ENCODE measurements at regions not wholly inside any gene's neighbourhood (a gene's known extent, or its start where the extent isn't known, plus 50 kb on each side); places are given as distances from the start of the nearest gene placed in this dataset.

DNA sequence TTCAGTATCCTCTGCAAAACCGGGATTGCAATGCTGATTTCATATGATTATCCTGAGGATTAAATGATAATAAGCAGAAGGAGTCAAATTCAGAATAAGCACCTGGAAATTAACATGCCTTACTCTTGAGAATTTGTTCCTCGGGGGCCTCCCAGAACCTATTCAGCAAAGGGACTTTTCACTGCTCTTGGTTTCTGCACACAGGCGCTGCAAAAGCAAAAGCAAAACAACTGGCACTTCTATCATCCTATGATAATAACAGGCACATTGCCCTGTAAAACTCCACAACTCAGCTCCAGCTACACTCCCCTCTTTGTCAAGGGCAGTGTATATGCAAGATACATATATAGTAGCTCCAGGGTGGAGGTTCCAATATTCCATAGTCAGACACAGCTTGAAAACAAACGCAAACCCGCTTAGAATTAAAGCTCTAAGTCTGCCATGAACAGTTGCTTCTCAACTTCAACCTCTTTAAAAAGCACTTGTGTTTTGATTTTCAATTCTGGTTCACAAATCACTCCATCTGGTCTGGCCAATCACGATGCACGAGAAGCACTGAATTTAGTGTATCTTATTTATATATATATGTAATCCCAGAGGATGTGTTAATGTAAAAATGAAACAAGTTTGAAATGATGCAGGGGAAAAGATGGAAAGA is 119.9 kb upstream of the PTER start:
- Mint-ChIP-seq H3K36me3 (ENCODE audit: insufficient read depth, unreplicated experiment) (no peaks in the 10 kb centered on the region), H3K27me3 (ENCODE audit: unreplicated experiment) (no peaks in the 10 kb centered on the region), H3K27ac (ENCODE audit: unreplicated experiment) (no peak overlapping the region), H3K9me3 (ENCODE audit: low read depth, unreplicated experiment) (no peaks in the 10 kb centered on the region), H3K4me3 (ENCODE audit: low read depth, unreplicated experiment) (no peak overlapping the region), H3K4me1 (ENCODE audit: low read depth, unreplicated experiment) (no peaks in the 10 kb centered on the region)
- intact Hi-C loops (cut with micrococcal nuclease; ENCODE audit: unreplicated experiment): no loop called here
- TF ChIP-seq, protein P1, sequence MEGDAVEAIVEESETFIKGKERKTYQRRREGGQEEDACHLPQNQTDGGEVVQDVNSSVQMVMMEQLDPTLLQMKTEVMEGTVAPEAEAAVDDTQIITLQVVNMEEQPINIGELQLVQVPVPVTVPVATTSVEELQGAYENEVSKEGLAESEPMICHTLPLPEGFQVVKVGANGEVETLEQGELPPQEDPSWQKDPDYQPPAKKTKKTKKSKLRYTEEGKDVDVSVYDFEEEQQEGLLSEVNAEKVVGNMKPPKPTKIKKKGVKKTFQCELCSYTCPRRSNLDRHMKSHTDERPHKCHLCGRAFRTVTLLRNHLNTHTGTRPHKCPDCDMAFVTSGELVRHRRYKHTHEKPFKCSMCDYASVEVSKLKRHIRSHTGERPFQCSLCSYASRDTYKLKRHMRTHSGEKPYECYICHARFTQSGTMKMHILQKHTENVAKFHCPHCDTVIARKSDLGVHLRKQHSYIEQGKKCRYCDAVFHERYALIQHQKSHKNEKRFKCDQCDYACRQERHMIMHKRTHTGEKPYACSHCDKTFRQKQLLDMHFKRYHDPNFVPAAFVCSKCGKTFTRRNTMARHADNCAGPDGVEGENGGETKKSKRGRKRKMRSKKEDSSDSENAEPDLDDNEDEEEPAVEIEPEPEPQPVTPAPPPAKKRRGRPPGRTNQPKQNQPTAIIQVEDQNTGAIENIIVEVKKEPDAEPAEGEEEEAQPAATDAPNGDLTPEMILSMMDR (IDR thresholded peaks at IDR 0.05; ENCODE audit: unreplicated experiment): no peak
- BruUV-seq (replicated peaks): no TSS peak
- no peak for DNase-seq
- CTCF ChIA-PET: interaction anchor here (0.6 kb wide), 1 partner anchor 1070 kb away, joined by 4 read pairs; no protein-coding TSS in a partner anchor

DNA sequence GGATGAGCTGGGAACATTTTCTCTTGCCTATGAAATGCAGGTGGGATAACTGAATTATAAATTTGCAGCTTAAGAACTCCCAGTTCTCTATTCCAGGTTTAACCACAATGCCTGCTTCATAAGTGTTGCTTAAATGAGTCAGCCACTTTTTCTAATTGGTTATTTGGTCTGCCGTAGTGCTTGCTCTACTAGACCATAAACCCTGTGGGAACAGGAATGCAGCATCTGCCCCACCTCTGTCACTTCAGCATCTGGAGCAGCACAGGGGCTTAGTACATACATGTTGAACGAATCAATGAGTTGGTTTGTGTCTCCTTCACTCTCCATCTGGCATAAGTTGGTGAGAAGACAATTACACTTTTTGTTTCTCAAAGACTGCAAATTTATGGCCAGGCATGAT is 95.2 kb upstream of the PTER start:
- no peak for DNase-seq
- Mint-ChIP-seq H3K36me3 (ENCODE audit: insufficient read depth, unreplicated experiment) (no peaks in the 10 kb centered on the region), H3K9me3 (ENCODE audit: low read depth, unreplicated experiment) (no peaks in the 10 kb centered on the region), H3K27ac (ENCODE audit: unreplicated experiment) (no peak overlapping the region), H3K27me3 (ENCODE audit: unreplicated experiment) (no peaks in the 10 kb centered on the region), H3K4me1 (ENCODE audit: low read depth, unreplicated experiment) (no peaks in the 10 kb centered on the region), H3K4me3 (ENCODE audit: low read depth, unreplicated experiment) (no peak overlapping the region)
- CTCF ChIA-PET: no interaction called here
- TF ChIP-seq, protein P1 (IDR thresholded peaks at IDR 0.05; ENCODE audit: unreplicated experiment): no peak
- BruUV-seq (replicated peaks): no TSS peak
- intact Hi-C loops (cut with micrococcal nuclease; ENCODE audit: unreplicated experiment): no loop called here

DNA sequence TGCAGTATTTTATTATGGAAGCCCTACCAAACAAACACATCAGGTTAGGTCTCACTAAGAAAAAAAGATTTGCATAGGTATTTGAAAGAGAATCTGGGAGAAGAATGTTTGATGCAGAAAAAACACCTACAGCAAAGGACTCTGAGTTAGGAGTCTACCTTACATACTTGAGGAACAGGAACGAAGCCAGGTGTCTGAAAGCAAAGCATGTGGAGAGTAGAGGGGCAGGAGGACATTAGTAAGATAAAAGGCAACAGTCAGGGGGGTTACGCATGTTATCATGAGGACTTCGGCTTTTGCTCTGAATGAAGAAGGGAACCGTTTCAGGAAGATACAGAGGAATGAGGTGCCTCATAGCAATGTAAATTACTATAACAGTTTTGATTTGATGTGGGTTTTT is 87.9 kb upstream of the PTER start:
- Mint-ChIP-seq H3K4me1 (ENCODE audit: low read depth, unreplicated experiment) (no peaks in the 10 kb centered on the region), H3K27me3 (ENCODE audit: unreplicated experiment) (no peaks in the 10 kb centered on the region), H3K27ac (ENCODE audit: unreplicated experiment) (no peak overlapping the region), H3K36me3 (ENCODE audit: insufficient read depth, unreplicated experiment) (no peaks in the 10 kb centered on the region), H3K9me3 (ENCODE audit: low read depth, unreplicated experiment) (no peaks in the 10 kb centered on the region), H3K4me3 (ENCODE audit: low read depth, unreplicated experiment) (no peak overlapping the region)
- TF ChIP-seq, protein P1 (IDR thresholded peaks at IDR 0.05; ENCODE audit: unreplicated experiment): no peak
- intact Hi-C loops (cut with micrococcal nuclease; ENCODE audit: unreplicated experiment): no loop called here
- CTCF ChIA-PET: no interaction called here
- no TSS peak for BruUV-seq (replicated peaks)
- no peak for DNase-seq

DNA sequence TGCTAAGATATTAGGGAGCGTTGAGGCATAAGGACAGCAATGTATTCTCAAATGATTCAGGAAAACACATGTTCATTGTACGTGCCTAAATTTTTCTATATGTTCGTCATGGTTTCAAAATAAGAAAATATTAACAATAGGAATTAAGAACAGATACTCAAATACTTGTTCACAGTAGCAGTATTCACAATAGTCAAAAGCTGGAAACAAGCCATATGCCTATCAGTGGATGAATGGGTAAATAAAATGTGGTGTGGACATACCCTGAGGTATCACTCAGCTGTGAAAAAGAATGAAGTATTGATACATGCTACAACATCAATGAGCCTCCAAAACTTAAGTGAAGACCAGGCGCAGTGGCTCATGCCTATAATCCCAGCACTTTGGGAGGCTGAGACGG is 84.7 kb upstream of the PTER start:
- DNase-seq: no peak

More for the DNA sequence above, 84.7 kb upstream of the PTER start:
- no peak overlapping the region for H3K27ac Mint-ChIP-seq (ENCODE audit: unreplicated experiment)
- TF ChIP-seq, protein P1 (IDR thresholded peaks at IDR 0.05; ENCODE audit: unreplicated experiment): no peak
- CTCF ChIA-PET: interaction anchor here (0.7 kb wide), 1 partner anchor 13 kb away, joined by 3 read pairs; no protein-coding TSS in a partner anchor
- no peaks in the 10 kb centered on the region for H3K36me3 Mint-ChIP-seq (ENCODE audit: insufficient read depth, unreplicated experiment)
- no peak overlapping the region for H3K4me3 Mint-ChIP-seq (ENCODE audit: low read depth, unreplicated experiment)
- intact Hi-C loops (cut with micrococcal nuclease; ENCODE audit: unreplicated experiment): no loop called here
- H3K9me3 Mint-ChIP-seq (ENCODE audit: low read depth, unreplicated experiment): peaks cover under 1% of the 10 kb centered on the region
- no peaks in the 10 kb centered on the region for H3K27me3 Mint-ChIP-seq (ENCODE audit: unreplicated experiment)
- no TSS peak for BruUV-seq (replicated peaks)
- H3K4me1 Mint-ChIP-seq (ENCODE audit: low read depth, unreplicated experiment): no peaks in the 10 kb centered on the region
